Tongue (tissue), 1 donor: ENCODE measurements at regions not wholly inside any gene's neighbourhood (a gene's known extent, or its start where the extent isn't known, plus 50 kb on each side); places are given as distances from the start of the nearest gene placed in this dataset.
"Not testable (repeated sequence)": the region's sequence is repeated elsewhere in the genome, so short reads cannot be mapped to it uniquely, and the experiment has no call there.

Experiments
- DNase-seq: peaks from one replicate; pipeline ENCODE4 v3.0.0-alpha.2; 2015

GRCh38 chr13:103960001-103960400 lies 893.8 kb upstream of the SLC10A2 start:
- DNase-seq, result no peak

DNA sequence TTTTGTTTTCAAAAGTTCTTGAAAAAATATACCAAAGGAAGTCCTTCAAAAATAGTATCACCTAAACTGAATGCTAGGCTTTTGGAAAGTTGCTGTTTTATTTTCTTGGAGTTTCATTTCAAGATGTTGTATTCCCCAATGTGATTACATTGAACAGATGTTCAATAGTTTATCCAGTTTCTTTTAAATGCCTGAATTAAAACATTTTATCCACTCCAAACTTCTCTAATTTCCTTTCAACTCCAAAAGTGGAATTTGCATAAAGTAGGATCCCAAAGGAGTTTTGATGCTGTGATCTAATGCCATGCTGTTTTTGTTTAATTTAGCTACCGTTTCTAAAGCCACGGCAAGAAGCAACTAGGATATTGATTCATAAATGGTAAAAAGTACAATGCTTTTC lies 892.5 kb upstream of the SLC10A2 start:
- peak; percentile 14 for DNase-seq

DNA sequence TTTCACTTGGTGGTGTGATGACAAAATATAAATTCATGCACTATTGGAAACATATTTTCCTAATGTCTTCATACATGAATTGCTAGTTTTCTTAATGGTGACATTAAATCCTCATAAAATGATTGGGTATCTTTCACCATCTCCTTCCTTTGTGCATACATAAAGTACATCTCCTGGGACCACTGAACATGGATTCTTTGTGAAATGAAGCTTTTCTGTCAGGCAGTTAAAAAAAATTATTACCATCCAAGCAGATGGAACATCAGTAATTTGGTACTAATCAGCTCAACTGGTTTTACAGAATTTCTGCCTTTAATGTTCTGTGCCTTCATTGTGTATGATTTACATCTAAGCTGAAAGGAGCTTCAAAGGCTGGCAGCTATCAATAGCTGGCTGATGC lies 891.7 kb upstream of the SLC10A2 start:
- no peak for DNase-seq

GRCh38 chr13:103953859-103954258 lies 887.6 kb upstream of the SLC10A2 start:
- DNase-seq, result no peak

DNA sequence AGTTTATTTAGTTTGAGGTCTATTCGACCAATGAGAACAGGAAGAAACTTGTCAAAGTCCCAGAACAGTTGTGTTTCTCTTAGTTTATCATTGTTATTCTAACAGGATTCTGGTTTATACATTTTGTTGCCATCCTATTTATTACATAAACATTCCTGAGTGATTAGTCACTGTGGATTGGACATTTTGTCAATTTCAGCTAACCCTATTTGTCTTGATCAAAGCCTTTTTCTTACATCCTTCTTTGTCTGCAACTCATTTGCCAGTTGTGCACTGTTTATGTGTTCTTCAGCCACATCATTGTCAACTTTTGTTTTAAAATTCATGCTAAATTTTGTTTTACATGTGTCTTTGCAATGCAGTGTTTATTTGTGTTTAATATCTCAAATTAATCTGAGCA lies 886.0 kb upstream of the SLC10A2 start:
- no peak for DNase-seq

DNA sequence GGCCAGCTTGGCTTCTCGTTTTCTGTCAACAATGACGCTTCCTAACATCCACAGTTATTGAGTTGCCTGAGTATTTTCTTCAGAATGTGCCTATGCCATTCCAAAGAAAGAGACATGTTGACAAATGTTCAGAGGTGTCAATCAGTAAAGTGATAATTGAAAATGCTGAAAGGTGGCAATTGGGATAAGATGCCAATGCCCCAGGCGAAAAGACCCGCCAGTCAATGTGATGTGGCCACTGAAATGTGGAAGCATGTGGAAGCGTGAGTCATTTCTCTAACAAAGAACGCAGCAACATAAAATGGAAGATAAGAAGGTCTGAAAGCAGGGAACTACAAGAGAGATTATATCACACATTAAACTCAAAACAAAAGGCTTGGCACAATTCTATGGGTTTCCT lies 882.2 kb upstream of the SLC10A2 start:
- DNase-seq, result no peak

DNA sequence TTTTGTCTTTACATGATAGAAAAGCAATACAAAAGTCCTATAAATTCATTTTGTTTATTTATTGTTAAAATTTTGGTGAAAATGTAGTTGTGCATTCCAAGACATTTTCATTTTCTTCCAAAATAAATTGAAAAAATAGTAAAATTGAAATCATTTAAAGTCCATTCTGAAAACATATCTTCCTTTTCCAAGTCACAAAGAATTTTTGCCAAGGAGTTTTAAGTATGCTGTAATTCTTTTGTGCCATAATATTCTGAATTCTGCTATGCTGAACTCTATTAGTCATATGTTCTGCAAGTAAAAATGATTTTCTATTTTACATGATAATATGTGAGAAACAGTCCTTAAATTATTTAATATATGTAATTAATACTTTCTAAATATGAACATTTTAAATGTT lies 879.6 kb upstream of the SLC10A2 start:
- no peak for DNase-seq

GRCh38 chr13:103941506-103942140 lies 875.4 kb upstream of the SLC10A2 start:
- no peak for DNase-seq

- no peak for DNase-seq
Observed at GRCh38 chr13:103935117-103935516, 868.9 kb upstream of the SLC10A2 start.

DNA sequence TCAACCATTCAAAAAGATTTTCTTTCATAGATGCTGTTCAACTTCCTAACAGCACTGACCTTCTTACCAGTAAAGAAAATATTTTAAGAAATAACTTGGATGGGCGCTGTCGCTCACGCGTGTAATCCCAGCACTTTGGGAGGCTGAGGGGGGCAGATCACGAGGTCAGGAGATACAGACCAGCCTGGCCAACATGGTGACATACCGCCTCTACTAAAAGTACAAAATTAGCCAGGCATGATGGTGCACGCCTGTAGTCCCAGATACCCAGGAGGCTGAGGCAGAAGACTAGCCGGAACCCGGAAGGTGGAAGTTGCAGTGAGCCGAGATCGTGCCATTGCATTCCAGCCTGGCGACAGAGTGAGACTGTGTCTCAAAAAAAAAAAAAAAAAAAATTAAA lies 865.7 kb upstream of the SLC10A2 start:
- DNase-seq, result no peak

DNA sequence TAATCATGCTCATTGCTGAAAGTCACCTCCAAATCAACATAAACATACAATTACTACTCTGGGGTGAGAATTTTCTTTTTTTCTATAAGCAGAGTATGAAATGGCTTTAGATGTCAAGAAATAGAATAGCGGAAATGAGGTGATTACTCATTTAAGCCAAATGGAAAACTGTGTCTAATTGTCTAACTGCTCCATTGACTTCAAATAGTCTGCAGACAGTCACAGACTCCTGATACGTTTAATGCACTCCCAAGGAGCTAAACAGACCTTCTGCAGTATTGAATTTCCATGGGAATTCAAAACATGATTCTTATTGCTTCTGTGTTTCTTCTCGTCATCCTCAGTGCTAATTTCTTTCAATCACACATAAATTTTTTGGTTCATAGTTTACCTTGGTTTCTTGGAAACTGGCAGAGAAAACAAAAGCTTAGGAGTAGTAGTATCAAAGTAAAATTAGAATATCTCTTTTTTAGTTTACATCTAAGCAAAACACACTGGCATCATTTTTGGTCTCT lies 865.2 kb upstream of the SLC10A2 start:
- DNase-seq, result peak; percentile 22

DNA sequence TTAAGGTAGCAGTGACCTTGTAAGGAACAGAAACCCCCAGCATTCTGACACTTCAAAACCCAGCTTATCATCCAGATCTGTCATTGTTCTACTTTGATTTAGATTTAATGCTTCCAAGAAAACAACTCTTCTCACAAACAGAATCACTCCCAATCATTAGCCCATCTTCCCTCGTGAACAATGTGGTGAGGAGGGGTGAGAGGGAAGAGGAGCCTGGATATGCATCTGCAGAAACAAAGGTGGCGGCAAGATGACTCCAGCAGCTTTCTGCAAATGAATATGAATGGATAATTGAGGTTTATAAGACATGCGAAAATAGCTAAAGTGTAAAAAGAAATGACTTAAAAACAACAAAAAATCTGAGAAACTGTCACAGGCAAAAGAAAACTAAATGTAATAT lies 859.9 kb upstream of the SLC10A2 start:
- no peak for DNase-seq

DNA sequence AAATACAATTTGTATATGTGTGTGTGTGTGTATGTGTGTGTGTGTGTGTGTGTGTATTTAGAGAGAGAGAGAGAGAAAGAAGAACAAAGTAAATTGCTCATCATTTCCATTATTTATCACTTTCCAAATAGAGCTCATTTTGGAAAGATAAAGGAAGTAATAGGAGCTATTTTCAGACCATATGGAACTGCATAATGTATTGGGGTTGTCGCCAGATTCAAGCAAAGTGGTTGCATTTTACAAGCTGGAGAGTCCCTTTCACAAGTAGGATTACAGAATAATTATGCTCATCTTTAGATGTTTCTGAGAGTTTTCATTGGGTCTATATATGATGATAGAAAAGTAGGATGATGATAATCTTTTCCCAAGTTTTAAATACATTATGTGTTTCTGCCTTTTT lies 842.7 kb upstream of the SLC10A2 start:
- no peak for DNase-seq

- no peak for DNase-seq
Observed at GRCh38 chr13:103908274-103908673, 842.1 kb upstream of the SLC10A2 start.

- no peak for DNase-seq
Observed at GRCh38 chr13:103903790-103904189, 837.6 kb upstream of the SLC10A2 start.

- no peak for DNase-seq
Observed at GRCh38 chr13:103898481-103898880, 832.3 kb upstream of the SLC10A2 start.

- DNase-seq, result no peak
Observed at GRCh38 chr13:103895835-103896531, 829.8 kb upstream of the SLC10A2 start.

DNA sequence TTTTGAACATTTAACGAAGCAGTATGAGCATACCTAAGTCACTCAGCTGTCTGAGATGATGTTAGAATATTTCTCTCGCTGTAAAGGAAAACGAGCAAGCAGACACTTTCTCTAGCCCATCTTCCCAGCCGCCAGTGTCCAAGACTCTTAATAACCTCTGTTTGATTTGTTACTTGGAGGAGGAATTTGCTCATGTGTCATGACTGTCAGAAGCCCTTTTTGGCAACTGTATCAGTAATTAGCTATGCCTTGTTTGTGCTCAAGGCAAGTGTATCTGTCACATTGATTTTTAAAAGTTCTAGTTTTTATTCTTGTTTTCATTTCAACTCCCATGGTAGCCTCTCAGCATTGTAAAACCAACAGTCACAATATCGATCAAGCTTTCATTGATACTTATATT lies 828.4 kb upstream of the SLC10A2 start:
- DNase-seq, result no peak

DNA sequence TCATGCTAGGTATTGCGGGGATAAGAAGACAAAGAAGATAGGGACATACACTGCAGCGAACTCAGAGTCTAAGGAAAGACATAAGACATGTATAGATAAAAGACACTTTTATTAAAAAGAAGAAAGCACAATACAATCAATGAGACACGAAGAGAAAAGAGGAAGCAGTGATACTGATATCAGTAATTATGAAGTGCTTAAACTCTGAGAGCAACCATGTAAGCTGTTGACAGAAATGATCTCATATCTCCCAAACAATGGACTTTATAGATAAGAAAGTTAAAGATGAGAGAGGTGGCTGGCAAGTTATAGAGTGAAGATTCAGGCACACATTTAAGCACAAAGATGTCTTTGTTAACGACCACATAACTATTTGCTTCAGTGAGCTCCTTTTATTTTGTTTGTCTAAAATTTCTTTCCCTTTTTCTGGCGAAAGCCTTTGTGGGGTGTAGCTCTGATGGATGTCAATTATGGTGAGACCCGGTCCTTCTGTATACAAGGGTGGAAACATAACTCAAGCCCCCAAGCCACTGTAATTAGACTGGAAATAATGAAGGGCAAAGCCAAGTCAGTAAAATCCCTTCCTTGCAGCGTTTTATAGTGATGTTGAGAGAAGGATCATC lies 818.0 kb upstream of the SLC10A2 start:
- DNase-seq, result no peak

DNA sequence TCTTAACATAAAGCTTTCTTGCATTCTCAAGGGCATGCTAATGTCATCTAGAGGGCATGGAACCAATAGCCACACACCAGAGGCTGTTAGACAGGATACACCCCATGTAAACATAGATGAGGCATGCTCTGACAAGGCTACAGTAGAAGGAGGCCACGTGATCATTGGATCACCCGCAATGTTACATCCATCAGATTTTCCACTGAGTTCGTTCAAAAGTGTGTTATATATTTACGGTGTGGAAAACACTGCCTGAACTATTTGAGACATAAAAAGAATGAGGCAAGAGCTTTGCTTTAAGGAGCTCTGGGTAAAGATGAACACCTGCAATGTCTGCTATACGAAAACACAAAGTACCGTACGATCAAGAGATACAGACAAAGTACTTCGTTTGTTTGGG lies 817.5 kb upstream of the SLC10A2 start:
- DNase-seq, result peak; percentile 66

GRCh38 chr13:103883164-103883563 lies 816.9 kb upstream of the SLC10A2 start:
- peak; percentile 94 for DNase-seq

GRCh38 chr13:103880146-103880545 lies 813.9 kb upstream of the SLC10A2 start:
- not testable (repeated sequence) for DNase-seq

DNA sequence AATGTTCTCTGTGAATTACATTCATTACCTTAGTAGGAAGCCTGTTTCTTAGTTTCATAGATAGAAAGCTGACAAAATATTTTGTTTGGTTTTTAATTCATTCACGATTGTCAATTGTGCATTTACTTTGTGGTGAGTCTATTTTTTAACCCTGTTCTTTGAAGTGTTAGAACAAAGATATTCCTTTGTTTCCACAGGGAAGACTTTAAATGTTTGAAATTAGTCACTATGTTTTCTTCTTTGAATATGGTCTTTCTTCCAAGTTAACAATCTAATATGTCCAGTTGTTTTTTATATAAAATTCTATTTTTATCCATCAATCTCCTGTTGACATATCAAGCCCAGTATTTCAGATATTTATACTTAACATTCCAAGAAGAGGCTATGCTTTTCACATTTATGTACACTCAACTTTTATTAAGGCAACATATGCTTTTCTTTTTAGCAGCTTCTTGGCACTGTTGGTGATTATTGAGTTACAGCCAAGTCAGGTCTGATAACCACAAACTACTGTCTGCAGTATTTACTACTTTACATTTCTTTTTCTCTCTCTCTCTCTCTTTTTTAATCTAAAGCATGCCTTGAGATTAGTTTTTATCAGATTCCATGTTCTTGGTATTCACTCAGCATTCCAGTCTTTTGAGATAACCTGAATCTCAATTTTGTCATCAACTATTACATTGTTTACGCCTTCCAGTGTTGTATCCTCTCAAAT lies 812.8 kb upstream of the SLC10A2 start:
- DNase-seq, result no peak
